Dedifferentiated amniotic fluid mesenchymal stem cell (primary cell): ENCODE measurements at regions not wholly inside any gene's neighbourhood (a gene's known extent, or its start where the extent isn't known, plus 50 kb on each side); places are given as distances from the start of the nearest gene placed in this dataset.

Source experiments
- DNase-seq: peaks from one replicate; pipeline ENCODE4 v3.0.0-alpha.2; 2016; ENCODE audit errors: extremely low spot score

- no peak for DNase-seq
Measured at GRCh38 chr11:112513417-112513816, 252.8 kb upstream of the PLET1 start.

GRCh38 chr11:112514011-112514740, 253.5 kb upstream of the PLET1 start:
- no peak for DNase-seq

- DNase-seq, result no peak
Measured at GRCh38 chr11:112516261-112516660, 255.6 kb upstream of the PLET1 start.

- no peak for DNase-seq
Measured at GRCh38 chr11:112516755-112517154, 256.1 kb upstream of the PLET1 start.

- no peak for DNase-seq
Measured at GRCh38 chr11:112518371-112518770, 257.7 kb upstream of the PLET1 start.

GRCh38 chr11:112519751-112520150, 259.1 kb upstream of the PLET1 start:
- no peak for DNase-seq

GRCh38 chr11:112520354-112520753, 259.7 kb upstream of the PLET1 start:
- no peak for DNase-seq

- no peak for DNase-seq
Measured at GRCh38 chr11:112522536-112522935, 261.9 kb upstream of the PLET1 start.

GRCh38 chr11:112523031-112523430, 262.4 kb upstream of the PLET1 start:
- DNase-seq, result no peak

- DNase-seq, result no peak
Measured at GRCh38 chr11:112523477-112523876, 262.8 kb upstream of the PLET1 start.

- no peak for DNase-seq
Measured at GRCh38 chr11:112523951-112524350, 263.3 kb upstream of the PLET1 start.

- no peak for DNase-seq
Measured at GRCh38 chr11:112524798-112525197, 264.1 kb upstream of the PLET1 start.

- no peak for DNase-seq
Measured at GRCh38 chr11:112525270-112525669, 264.6 kb upstream of the PLET1 start.

GRCh38 chr11:112525844-112526590, 265.4 kb upstream of the PLET1 start:
- DNase-seq, result no peak

GRCh38 chr11:112526699-112527416, 266.2 kb upstream of the PLET1 start:
- no peak for DNase-seq

- no peak for DNase-seq
Measured at GRCh38 chr11:112529071-112529470, 268.4 kb upstream of the PLET1 start.

- no peak for DNase-seq
Measured at GRCh38 chr11:112532506-112532905, 271.8 kb upstream of the PLET1 start.

- no peak for DNase-seq
Measured at GRCh38 chr11:112533682-112534081, 273.0 kb upstream of the PLET1 start.

GRCh38 chr11:112534208-112534607, 273.5 kb upstream of the PLET1 start:
- no peak for DNase-seq

GRCh38 chr11:112537026-112537425, 276.4 kb upstream of the PLET1 start:
- no peak for DNase-seq

GRCh38 chr11:112537846-112538330, 277.2 kb upstream of the PLET1 start:
- no peak for DNase-seq

GRCh38 chr11:112538534-112539280, 278.0 kb upstream of the PLET1 start:
- no peak for DNase-seq
